DOHH2 (cell line): ENCODE measurements at regions not wholly inside any gene's neighbourhood (a gene's known extent, or its start where the extent isn't known, plus 50 kb on each side); places are given as distances from the start of the nearest gene placed in this dataset.

Experiments
- H3F3A ChIP-seq: fragments of 200-600 bp; sonication (generic), shearing (Covaris generic); 2 replicates; pipeline ENCODE4 v1.6.0; 2016; ENCODE audit warnings: antibody characterized with exemption, mild to moderate bottlenecking; ENCODE audit not compliant: control insufficient read depth, insufficient read depth
- H3K27ac ChIP-seq: fragments of 200-600 bp; sonication (generic); 2 replicates; pipeline ENCODE4 v1.5.1; 2014; ENCODE audit warnings: low read depth, mild to moderate bottlenecking, low read length, moderate library complexity
- H3K27me3 ChIP-seq: fragments of 200-600 bp; sonication (generic); 2 replicates; pipeline ENCODE4 v1.6.1; 2014; ENCODE audit warnings: mild to moderate bottlenecking, low read length, mixed read lengths; ENCODE audit not compliant: control insufficient read depth
- H3K36me3 ChIP-seq: fragments of 200-600 bp; sonication (generic); 2 replicates; pipeline ENCODE4 v1.6.1; 2014; ENCODE audit warnings: mild to moderate bottlenecking, low read length, moderate library complexity, mixed read lengths; ENCODE audit not compliant: control insufficient read depth
- H3K4me1 ChIP-seq: fragments of 200-600 bp; sonication (generic); 2 replicates; pipeline ENCODE4 v1.6.1; 2014; ENCODE audit warnings: mild to moderate bottlenecking, low read length, mixed read lengths; ENCODE audit not compliant: control insufficient read depth
- H3K4me2 ChIP-seq: fragments of 200-600 bp; sonication (generic); 2 replicates; pipeline ENCODE4 v1.6.0; 2014; ENCODE audit warnings: mild to moderate bottlenecking, low read length, moderate library complexity
- H3K4me3 ChIP-seq: fragments of 200-600 bp; sonication (generic); 2 replicates; pipeline ENCODE4 v1.5.1; 2014; ENCODE audit warnings: mild to moderate bottlenecking, low read length, mixed read lengths
- H3K79me2 ChIP-seq: fragments of 200-600 bp; sonication (generic); 2 replicates; pipeline ENCODE4 v1.6.1; 2014; ENCODE audit warnings: mild to moderate bottlenecking, low read length, mixed read lengths; ENCODE audit not compliant: control insufficient read depth
- H3K9me2 ChIP-seq: fragments of 200-600 bp; sonication (generic); replicated peaks from 2 replicates; pipeline ENCODE4 v1.6.1; 2014; ENCODE audit warnings: mild to moderate bottlenecking, low read length, mixed read lengths; ENCODE audit not compliant: control insufficient read depth
- H3K9me3 ChIP-seq: fragments of 200-600 bp; sonication (generic); 2 replicates; pipeline ENCODE4 v1.6.1; 2014; ENCODE audit warnings: antibody characterized with exemption, low read length, mixed read lengths; ENCODE audit not compliant: control insufficient read depth, insufficient read depth
- H4K20me1 ChIP-seq: fragments of 200-600 bp; sonication (generic); 2 replicates; pipeline ENCODE4 v1.6.0; 2014; ENCODE audit warnings: low read depth, mild to moderate bottlenecking, antibody characterized with exemption, low read length, moderate library complexity; ENCODE audit not compliant: control insufficient read depth, insufficient read depth
- EZH2phosphoT487 ChIP-seq: fragments of 200-600 bp; sonication (generic); IDR thresholded peaks from 2 replicates; pipeline ENCODE4 v1.6.1; 2017; ENCODE audit warnings: borderline replicate concordance, mild to moderate bottlenecking, antibody characterized with exemption, low read length, moderate library complexity, mixed read lengths
- TF ChIP-seq, protein P1 (sequence below): fragments of 200-600 bp; sonication (generic); IDR thresholded peaks from one replicate; pipeline ENCODE4 v1.5.1; 2014; ENCODE audit warnings: antibody characterized with exemption, mild to moderate bottlenecking, low read depth, low read length; ENCODE audit not compliant: poor library complexity, severe bottlenecking

DNA sequence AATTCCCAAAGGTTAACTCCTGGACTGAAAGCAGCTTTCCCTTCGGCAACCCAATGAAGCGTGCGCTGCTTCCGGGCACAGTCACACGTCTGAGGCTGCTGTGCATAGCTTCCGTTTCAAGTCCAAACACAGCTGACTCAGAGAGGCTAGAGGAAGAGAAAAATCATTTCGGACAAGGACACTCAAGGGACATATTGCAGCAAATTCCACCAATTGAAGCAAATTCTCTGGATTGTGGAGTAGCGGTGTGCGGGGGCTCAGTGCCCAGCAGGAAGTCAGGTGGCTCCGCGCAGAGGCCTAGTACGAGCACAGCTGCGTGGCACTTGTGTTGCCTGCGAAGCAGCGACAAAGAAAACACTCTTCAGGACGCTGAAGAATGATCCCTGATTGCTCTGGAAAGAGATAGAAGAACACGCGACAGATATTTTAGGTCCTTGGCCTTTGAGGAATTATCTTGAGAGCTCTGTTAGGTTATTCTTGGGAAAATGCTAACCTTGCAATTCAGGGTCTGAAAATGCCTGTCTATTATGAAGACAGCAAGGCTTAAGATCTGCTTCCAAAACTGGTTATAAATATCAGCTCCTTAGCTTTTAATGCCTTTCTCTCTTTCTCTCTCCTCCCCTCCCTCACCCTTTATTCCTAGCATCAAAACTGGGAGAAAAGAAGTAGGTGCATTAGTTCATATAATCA lies 352.6 kb upstream of the DLGAP1 start:
- no peaks in the 10 kb centered on the region for H3F3A ChIP-seq
- no peaks in the 10 kb centered on the region for H3K9me3 ChIP-seq

DNA sequence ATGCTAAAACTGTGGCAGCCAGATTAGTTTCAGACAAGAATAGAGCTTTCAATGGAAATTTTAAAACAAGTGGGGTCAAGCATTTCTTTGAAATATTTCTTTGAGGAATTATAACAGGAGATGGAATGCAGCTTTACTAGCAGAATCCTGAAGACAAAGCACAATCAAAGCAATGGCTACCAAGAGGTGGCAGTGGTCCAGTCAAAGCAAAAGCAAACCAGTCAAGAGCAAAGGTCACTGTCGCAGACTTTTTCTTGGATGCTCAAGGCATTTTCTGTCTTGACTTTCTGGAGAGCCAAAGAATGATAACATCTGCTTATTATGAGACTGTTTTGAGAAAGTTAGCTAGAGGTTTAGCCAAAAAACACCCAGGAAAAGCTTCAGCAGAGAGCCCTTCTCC lies 351.2 kb upstream of the DLGAP1 start:
- no peaks in the 10 kb centered on the region for H3K4me1 ChIP-seq
- no peak overlapping the region for H3K4me3 ChIP-seq
- H3K4me2 ChIP-seq, result no peak overlapping the region
- no peak overlapping the region for H3K27ac ChIP-seq
- H3K27me3 ChIP-seq, result no peaks in the 10 kb centered on the region
- H3F3A ChIP-seq, result no peaks in the 10 kb centered on the region
- no peaks in the 10 kb centered on the region; the same call in 1 of the 2 replicates for H3K9me3 ChIP-seq
- H3K36me3 ChIP-seq, result no peaks in the 10 kb centered on the region
- TF ChIP-seq, protein P1, sequence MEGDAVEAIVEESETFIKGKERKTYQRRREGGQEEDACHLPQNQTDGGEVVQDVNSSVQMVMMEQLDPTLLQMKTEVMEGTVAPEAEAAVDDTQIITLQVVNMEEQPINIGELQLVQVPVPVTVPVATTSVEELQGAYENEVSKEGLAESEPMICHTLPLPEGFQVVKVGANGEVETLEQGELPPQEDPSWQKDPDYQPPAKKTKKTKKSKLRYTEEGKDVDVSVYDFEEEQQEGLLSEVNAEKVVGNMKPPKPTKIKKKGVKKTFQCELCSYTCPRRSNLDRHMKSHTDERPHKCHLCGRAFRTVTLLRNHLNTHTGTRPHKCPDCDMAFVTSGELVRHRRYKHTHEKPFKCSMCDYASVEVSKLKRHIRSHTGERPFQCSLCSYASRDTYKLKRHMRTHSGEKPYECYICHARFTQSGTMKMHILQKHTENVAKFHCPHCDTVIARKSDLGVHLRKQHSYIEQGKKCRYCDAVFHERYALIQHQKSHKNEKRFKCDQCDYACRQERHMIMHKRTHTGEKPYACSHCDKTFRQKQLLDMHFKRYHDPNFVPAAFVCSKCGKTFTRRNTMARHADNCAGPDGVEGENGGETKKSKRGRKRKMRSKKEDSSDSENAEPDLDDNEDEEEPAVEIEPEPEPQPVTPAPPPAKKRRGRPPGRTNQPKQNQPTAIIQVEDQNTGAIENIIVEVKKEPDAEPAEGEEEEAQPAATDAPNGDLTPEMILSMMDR, result no peak
- TF ChIP-seq EZH2phosphoT487, result no peak
- no peaks in the 10 kb centered on the region for H3K9me2 ChIP-seq
- H3K79me2 ChIP-seq, result no peaks in the 10 kb centered on the region
- no peaks in the 10 kb centered on the region for H4K20me1 ChIP-seq

More for the DNA sequence above, 352.6 kb upstream of the DLGAP1 start:
- Histone ChIP-seq H3K36me3 (no peaks in the 10 kb centered on the region), H3K27ac (no peak overlapping the region), H3K4me3 (no peak overlapping the region), H3K79me2 (no peaks in the 10 kb centered on the region), H4K20me1 (no peaks in the 10 kb centered on the region), H3K4me2 (no peak overlapping the region), H3K27me3 (no peaks in the 10 kb centered on the region), H3K4me1 (no peaks in the 10 kb centered on the region), H3K9me2 (no peaks in the 10 kb centered on the region)
- TF ChIP-seq EZH2phosphoT487, result no peak
- TF ChIP-seq, protein P1, result no peak

- no peak overlapping the region for H3K27ac ChIP-seq
- H3K27me3 ChIP-seq, result no peaks in the 10 kb centered on the region
- H3F3A ChIP-seq, result no peaks in the 10 kb centered on the region
- no peaks in the 10 kb centered on the region for H3K79me2 ChIP-seq
- no peaks in the 10 kb centered on the region for H4K20me1 ChIP-seq
- no peak overlapping the region for H3K4me3 ChIP-seq
- no peaks in the 10 kb centered on the region for H3K4me1 ChIP-seq
- TF ChIP-seq EZH2phosphoT487, result no peak
- TF ChIP-seq, protein P1, result no peak
- no peak overlapping the region for H3K4me2 ChIP-seq
- H3K9me3 ChIP-seq, result no peaks in the 10 kb centered on the region; the same call in 1 of the 2 replicates
- no peaks in the 10 kb centered on the region for H3K36me3 ChIP-seq
- H3K9me2 ChIP-seq, result no peaks in the 10 kb centered on the region
Observed at GRCh38 chr18:4802296-4802695, 347.2 kb upstream of the DLGAP1 start.
